GM19328 (cell line): ENCODE measurements at regions not wholly inside any gene's neighbourhood (a gene's known extent, or its start where the extent isn't known, plus 50 kb on each side); places are given as distances from the start of the nearest gene placed in this dataset.
"Not testable (repeated sequence)": the region's sequence is repeated elsewhere in the genome, so short reads cannot be mapped to it uniquely, and the experiment has no call there.

ENCODE experiments used
- ATAC-seq: cut with Tn5 transposase; IDR thresholded peaks from one replicate; pipeline ENCODE4 v1.9.1; 2021; ENCODE audit warnings: mild to moderate bottlenecking, moderate library complexity; ENCODE audit not compliant: unreplicated experiment

DNA sequence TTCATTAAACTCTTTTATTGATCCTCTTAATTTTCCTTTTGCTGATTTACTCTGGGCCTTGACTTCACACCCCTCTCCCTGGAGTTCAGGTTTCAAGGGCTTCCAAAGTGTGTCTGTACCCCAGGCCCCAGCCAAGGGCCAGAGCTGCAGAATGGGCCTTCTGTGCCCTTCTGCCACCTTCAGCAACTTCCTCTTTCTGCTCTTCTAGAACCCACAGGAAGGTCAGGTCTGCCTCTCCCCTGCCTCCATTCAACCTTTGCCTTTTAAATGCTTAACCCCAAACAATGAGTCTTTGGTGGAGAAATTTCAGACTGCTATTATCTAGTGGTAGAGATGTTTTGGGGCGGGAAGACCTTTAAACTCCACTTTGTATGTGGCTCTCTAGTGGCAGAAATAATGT is 63.1 kb downstream of the TSN start:
- no peak for ATAC-seq

GRCh38 chr2:121819846-121820245 is 64.4 kb downstream of the TSN start:
- no peak for ATAC-seq

DNA sequence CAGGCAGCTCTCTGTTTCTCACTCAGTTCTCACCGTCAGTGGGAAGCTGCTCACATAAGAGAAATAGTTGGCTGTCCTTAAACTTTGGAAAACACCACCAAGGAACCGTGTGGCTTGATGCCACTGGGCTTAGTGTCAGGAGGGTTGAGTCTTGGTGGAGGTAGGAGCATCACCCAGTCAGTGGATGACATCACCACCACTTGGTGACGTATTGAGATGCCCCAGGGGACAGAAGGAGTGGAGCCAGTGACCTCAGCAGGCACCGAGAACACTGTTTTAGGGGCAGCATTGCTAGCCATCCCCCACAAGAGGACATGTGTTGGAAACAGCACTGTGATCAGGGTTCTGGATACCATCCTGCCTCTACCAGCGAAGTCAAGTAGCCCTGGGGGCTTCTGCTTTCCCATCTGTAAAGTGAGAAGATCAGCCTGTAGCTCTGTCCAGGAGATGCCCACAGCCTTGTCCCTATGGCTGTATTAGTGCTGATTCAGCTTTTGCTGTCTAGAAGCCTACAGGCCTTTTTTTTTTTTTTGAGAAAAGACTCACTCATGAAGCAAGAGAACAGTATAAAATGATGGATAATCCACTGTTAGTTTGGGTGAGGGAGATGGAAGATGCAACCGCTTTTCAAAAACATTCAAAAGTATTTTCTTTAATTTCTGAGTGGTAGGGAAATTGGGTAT is 66.2 kb downstream of the TSN start:
- ATAC-seq = no peak

DNA sequence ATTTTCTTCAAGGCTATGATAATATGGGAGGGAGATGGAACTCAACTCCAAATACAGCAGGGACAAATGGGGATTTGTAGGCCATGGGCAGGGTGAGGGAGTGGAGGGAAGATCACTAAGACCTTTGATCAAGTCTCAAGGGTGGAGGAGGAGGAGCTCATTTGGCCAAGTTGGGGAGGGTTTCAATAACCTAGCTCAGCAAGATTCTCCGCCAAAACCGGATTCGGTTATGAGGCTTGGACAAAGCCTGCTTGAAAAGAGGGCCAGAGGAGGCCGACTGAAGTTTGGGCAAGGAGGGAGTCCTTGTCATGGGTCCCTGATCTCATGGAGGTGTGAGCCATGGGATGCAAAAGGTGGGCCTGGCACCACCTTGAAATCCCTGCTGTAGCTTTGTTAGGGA is 68.8 kb downstream of the TSN start:
- no peak for ATAC-seq

DNA sequence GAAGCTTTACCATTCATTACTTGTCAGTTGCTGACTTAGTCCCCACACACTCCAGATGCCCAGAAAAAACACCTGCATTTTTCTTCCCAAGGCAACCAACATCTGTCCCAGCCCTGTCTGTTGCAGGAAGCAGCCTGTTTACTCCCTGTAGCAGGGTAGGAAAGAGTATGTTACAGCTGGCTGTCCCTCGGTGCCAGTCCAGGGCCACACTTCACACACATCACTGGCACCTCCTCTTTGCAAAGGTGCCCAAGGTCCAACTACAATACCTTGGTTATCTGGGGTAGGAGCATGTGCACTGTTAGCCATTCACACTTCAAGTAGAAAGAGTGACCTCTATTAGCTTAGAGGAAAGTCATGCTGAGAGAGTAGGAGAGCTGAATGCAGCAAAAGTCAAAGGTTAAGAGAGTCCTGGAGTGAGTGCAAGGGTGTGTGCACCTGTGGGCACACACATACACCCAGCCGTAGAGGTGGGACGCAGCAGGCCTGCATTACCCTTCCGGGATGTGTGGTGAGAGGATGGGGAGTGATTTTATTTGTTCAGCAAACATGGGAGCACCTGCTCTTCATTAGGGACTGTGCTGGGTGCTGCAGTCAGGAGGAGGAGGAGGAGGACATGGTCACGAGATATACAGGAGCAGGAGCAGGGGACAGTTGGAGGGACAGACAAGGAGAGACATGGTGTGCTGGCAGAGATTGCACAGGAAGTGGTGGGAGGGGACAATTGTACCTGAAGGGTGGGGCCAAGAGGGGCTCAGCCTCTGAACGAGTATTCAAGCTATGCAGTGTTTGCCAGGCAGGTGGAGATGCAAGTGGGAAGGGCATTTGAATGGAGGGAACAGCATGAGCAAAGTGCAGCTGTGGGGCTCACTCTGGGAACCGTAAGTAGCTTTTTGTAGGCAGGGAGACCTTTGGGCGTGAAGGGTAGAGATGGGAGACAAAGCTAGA is 69.8 kb downstream of the TSN start:
- ATAC-seq = no peak

DNA sequence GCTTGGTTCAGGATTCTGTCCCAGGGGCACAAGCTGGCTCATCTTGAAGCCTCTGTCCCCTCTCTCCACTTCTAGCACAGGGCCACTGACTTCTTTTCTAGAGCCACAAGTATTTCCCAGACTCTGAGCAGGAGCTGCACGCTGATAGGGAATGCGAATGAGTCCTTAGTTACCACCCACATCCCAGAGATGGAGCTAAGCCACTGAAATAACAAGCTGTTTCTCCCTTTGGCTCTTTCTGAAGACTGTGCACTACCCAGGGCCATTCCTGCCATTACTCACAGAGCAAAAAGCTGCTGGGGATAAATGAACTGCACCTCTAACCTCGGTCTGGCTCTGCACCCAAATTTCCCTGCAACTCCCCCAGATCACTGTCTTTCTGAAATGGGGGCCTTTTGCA is 70.6 kb downstream of the TSN start:
- ATAC-seq = no peak

GRCh38 chr2:121828281-121828731 is 72.9 kb downstream of the TSN start:
- no peak for ATAC-seq

DNA sequence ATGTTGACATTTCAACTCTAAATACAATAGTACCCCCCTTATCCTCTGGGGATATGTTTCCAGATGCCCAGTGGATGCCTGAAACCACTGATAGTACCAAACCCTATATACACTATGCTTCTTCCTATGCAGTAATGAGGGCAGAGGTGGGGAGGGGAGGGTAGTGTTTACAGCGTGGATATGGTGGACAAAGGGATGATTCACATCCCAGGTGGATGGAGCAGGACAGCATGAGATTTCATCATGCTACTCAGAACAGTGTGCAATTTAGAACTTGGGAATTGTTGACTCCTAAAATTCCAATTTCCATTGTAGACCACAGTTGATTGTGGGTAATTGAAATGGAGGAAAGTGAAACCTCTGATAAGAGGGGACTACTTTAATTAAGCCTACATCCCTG is 75.4 kb downstream of the TSN start:
- no peak for ATAC-seq

- ATAC-seq = no peak
Measured at GRCh38 chr2:121831841-121832240, 76.4 kb downstream of the TSN start.

- no peak for ATAC-seq
Measured at GRCh38 chr2:121832412-121833357, 77.2 kb downstream of the TSN start.

GRCh38 chr2:121833358-121833723 is 77.9 kb downstream of the TSN start:
- no peak for ATAC-seq

- ATAC-seq = no peak
Measured at GRCh38 chr2:121836611-121837010, 81.2 kb downstream of the TSN start.

DNA sequence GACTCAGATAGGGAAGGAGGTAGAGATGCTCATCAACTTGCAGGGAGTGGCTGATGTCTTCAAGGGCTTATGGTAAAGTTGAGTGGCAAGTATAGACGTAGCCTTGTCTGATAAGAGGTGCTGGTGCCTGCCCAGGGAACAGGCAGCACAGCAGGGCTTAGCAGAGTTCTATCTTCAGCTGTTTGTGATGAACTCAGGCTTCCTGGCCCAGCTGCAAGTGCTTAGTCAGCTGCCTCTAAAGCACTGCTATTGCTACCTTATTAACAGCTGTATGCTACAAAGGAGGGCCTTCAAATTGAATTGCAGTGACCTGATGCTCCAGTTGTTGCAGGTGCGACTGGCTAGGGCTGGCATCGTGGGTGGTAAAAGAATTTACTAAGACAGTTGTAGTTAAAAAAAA is 82.1 kb downstream of the TSN start:
- ATAC-seq = no peak

DNA sequence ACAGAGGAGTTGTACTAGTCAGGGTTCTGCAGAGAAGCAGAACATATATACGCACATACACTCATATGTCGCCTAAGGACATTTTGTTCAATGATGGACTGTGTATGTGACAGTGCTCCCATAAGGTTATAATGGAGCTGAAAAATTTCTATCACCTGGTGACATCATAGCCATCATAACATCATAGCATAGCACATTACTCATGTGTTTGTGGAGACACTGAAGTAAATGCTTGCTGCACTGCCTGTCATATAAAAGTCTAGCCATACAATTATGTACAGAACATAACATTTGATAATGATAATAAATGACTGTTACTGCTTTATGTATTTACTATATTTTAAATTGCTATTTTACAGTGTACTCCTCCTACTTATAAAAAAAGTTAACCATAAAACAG is 83.1 kb downstream of the TSN start:
- ATAC-seq = no peak

DNA sequence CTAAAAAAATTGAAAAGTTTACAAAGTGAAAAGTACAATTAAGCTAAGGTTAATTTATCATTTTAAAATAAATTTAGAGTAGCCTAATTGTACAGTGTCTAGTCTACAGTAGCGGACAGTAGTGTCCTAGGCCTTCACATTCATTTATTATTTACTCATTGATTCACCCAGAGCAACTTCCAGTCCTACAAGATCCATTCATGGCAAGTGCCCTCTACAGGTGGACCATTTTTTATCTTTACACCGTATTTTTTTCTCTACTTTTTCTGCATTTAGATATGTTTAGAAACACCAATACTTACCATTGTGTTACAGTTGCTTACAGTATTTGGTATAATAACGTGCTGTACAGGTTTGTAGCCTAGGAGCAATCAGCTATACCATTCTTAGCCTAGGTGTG is 84.1 kb downstream of the TSN start:
- no peak for ATAC-seq

DNA sequence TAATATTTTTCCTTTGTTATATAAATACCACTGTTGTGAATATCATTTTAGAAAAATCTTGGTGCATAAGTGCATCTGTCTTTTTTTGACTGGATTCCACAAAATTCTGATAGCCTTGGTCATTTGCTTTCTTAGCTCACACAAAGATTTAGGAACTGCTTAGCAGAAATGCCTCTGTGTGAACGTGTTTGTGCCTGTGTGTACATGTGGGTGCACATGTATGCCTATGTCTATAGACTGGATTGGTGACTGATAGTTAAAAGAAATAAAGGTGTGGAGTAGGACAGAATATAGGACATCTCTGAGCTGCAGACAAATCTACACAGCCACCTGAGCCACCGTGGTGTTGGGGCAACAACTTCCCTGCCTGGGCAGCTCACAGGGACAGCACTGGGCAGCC is 93.8 kb downstream of the TSN start:
- no peak for ATAC-seq

- not testable (repeated sequence) for ATAC-seq
Measured at GRCh38 chr2:121853149-121853548, 97.7 kb downstream of the TSN start.

DNA sequence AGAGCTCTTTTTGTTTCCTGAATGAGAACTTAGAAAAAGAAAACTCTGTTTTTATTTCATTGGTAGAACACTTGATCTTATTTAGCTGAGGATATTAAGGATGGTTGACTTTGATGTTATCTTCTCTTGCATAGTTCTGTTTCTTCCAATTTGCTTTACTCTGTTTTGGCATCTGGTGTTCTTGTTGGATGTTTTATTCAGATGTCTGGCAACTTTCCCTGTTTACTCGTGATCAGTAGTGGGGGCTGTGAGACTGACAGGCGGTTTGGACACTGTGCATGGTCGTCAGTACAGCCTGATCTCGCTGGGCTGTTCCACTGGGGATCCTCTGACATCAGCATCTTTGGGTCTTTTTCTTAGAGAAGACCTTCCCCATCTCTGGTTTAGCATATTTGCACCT is 100.1 kb downstream of the TSN start:
- ATAC-seq = no peak

- no peak for ATAC-seq
Measured at GRCh38 chr2:121856360-121856759, 100.9 kb downstream of the TSN start.

DNA sequence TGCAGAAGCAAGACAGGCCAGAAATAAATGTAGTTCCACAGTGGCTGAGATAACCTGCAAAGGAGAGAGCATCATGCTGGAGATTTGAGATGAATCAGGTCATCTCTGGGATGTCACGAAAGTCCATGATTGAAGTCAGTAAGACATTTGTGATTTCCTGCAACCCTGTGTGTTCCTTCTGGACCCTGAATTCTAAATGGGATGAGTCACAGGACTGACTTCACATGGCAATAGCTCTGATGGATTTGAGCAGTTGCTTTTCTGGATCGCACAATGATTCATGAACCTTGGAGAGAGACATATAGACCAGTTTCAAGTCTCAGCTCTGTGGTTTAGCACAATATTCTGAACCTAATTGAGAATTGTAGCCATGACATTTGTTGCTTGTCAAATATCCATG is 102.9 kb downstream of the TSN start:
- ATAC-seq = no peak

DNA sequence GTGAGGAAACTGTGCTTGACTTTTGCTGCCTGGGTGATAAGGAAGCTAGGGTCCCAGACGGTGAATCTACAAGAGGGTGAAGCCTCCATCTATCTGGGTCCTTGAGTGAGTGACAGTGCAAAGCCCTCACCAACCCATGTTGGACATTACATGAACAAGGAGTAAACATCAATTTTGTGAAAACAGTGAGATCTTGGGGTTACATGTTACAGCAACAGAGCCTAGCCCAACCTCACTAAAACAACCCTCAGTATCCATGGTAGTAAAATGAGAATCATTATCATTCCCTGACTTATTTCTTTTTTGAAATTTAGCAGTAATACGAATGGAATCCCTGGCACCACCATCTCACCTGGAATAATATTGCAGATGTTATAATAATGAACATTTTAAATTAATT is 103.4 kb downstream of the TSN start:
- ATAC-seq = no peak
